Vagina (tissue), 2 donors: ENCODE measurements at regions not wholly inside any gene's neighbourhood (a gene's known extent, or its start where the extent isn't known, plus 50 kb on each side); places are given as distances from the start of the nearest gene placed in this dataset.

ENCODE experiments used
- DNase-seq, 2 donors: peaks; one replicate each; pipeline ENCODE4 v3.0.0-alpha.2; 2017; ENCODE audit errors: extremely low spot score in 2 of 2
- H3K27ac ChIP-seq: fragments of 200-600 bp; sonication (generic); one replicate; pipeline ENCODE4 v1.5.1; 2019
- H3K27me3 ChIP-seq: fragments of 200-600 bp; sonication (generic); one replicate; pipeline ENCODE4 v1.5.1; 2019
- H3K36me3 ChIP-seq, 2 donors: fragments of 200-600 bp; sonication (generic); one replicate each; pipeline ENCODE4 v1.5.1; 2017 to 2019
- H3K4me1 ChIP-seq: fragments of 200-600 bp; sonication (generic); one replicate; pipeline ENCODE4 v1.5.1; 2019
- H3K4me3 ChIP-seq, 2 donors: fragments of 200-600 bp; sonication (generic); 1 replicate in 1 of 2; 2 replicates in 1 of 2; pipeline ENCODE4 v1.5.1; 2016 to 2019
- H3K9me3 ChIP-seq: fragments of 200-600 bp; sonication (generic); one replicate; pipeline ENCODE4 v1.5.1; 2019
- CTCF ChIP-seq, 3 experiments: fragments of 450-650 bp in 2 of 3; fragments of 200-600 bp in 1 of 3; sonication (generic) in 1 of 3; IDR thresholded peaks; one replicate each; pipeline ENCODE4 v1.5.1; 2017 to 2019; ENCODE audit warnings: antibody characterized with exemption in 3 of 3, mild to moderate bottlenecking in 2 of 3, moderate library complexity in 2 of 3
- POLR2A ChIP-seq, 2 donors: fragments of 450-650 bp; IDR thresholded peaks; one replicate each; pipeline ENCODE4 v1.6.1; 2017; ENCODE audit warnings: antibody characterized with exemption in 2 of 2, mild to moderate bottlenecking in 2 of 2, moderate library complexity in 2 of 2
- POLR2AphosphoS5 ChIP-seq, 2 donors: sonication (generic); formaldehyde crosslinking; IDR thresholded peaks; one replicate each; pipeline ENCODE4 v1.9.0; 2017; ENCODE audit warnings: antibody characterized with exemption in 2 of 2, mild to moderate bottlenecking in 2 of 2, low read depth in 1 of 2; ENCODE audit not compliant: insufficient read depth in 1 of 2
- intact Hi-C: fragments of 100-400 bp; cut with DNase I; formaldehyde crosslinking; loops from one replicate; pipeline ENCODE4 v1.15.1; 2023

- H3K9me3 ChIP-seq = no peaks in the 10 kb centered on the region
- intact Hi-C loops = no loop called here
- no peak overlapping the region for H3K27ac ChIP-seq
- no peak overlapping the region for H3K4me3 ChIP-seq
- TF ChIP-seq POLR2AphosphoS5 (IDR thresholded peaks at IDR 0.05; ENCODE audit: insufficient read depth in 1 of 2, low read depth in 1 of 2) (no peak), CTCF (IDR thresholded peaks at IDR 0.05) (no peak), POLR2A (IDR thresholded peaks at IDR 0.05) (no peak)
- no peaks in the 10 kb centered on the region for H3K27me3 ChIP-seq
- no peaks in the 10 kb centered on the region for H3K36me3 ChIP-seq
- no peaks in the 10 kb centered on the region for H3K4me1 ChIP-seq
- DNase-seq = no peak
Measured at GRCh38 chr6:11291582-11291981, 59.1 kb upstream of the NEDD9 start.

GRCh38 chr6:11290027-11290426, 57.6 kb upstream of the NEDD9 start:
- Histone ChIP-seq H3K36me3 (no peaks in the 10 kb centered on the region), H3K4me3 (no peak overlapping the region), H3K4me1 (no peaks in the 10 kb centered on the region), H3K9me3 (no peaks in the 10 kb centered on the region), H3K27me3 (no peaks in the 10 kb centered on the region), H3K27ac (no peak overlapping the region)
- intact Hi-C loops = no loop called here
- no peak for DNase-seq
- TF ChIP-seq CTCF (IDR thresholded peaks at IDR 0.05) (no peak), POLR2A (IDR thresholded peaks at IDR 0.05) (no peak), POLR2AphosphoS5 (IDR thresholded peaks at IDR 0.05; ENCODE audit: insufficient read depth in 1 of 2, low read depth in 1 of 2) (no peak)

- Histone ChIP-seq H3K4me1 (no peaks in the 10 kb centered on the region), H3K27ac (no peak overlapping the region)
- no peak for DNase-seq
Measured at GRCh38 chr6:11288065-11288464, 55.6 kb upstream of the NEDD9 start.

GRCh38 chr6:11284996-11285395, 52.5 kb upstream of the NEDD9 start:
- H3K27me3 ChIP-seq = no peaks in the 10 kb centered on the region
- DNase-seq = no peak
- intact Hi-C loops = no loop called here
- H3K4me1 ChIP-seq = no peaks in the 10 kb centered on the region
- H3K4me3 ChIP-seq = no peak overlapping the region
- H3K27ac ChIP-seq = no peak overlapping the region
- TF ChIP-seq POLR2A (IDR thresholded peaks at IDR 0.05) (no peak), CTCF (IDR thresholded peaks at IDR 0.05) (no peak), POLR2AphosphoS5 (IDR thresholded peaks at IDR 0.05; ENCODE audit: insufficient read depth in 1 of 2, low read depth in 1 of 2) (no peak)
- H3K36me3 ChIP-seq = no peaks in the 10 kb centered on the region
- no peaks in the 10 kb centered on the region for H3K9me3 ChIP-seq

More at GRCh38 chr6:11288065-11288464, 55.6 kb upstream of the NEDD9 start:
- H3K4me3 ChIP-seq = no peak overlapping the region
- H3K27me3 ChIP-seq = no peaks in the 10 kb centered on the region
- no peaks in the 10 kb centered on the region for H3K36me3 ChIP-seq
- no peak for TF ChIP-seq POLR2AphosphoS5 (IDR thresholded peaks at IDR 0.05; ENCODE audit: insufficient read depth in 1 of 2, low read depth in 1 of 2)
- no peaks in the 10 kb centered on the region for H3K9me3 ChIP-seq
- intact Hi-C loops = no loop called here

GRCh38 chr6:11283629-11284028, 51.2 kb upstream of the NEDD9 start:
- H3K4me3 ChIP-seq = no peak overlapping the region
- no peak for TF ChIP-seq POLR2AphosphoS5 (IDR thresholded peaks at IDR 0.05; ENCODE audit: insufficient read depth in 1 of 2, low read depth in 1 of 2)
- no peak for TF ChIP-seq POLR2A (IDR thresholded peaks at IDR 0.05)
- TF ChIP-seq CTCF (IDR thresholded peaks at IDR 0.05) = no peak
- H3K9me3 ChIP-seq = no peaks in the 10 kb centered on the region
- H3K4me1 ChIP-seq = no peaks in the 10 kb centered on the region
- intact Hi-C loops = no loop called here
- DNase-seq = no peak
- no peak overlapping the region for H3K27ac ChIP-seq
- H3K36me3 ChIP-seq = no peaks in the 10 kb centered on the region
- no peaks in the 10 kb centered on the region for H3K27me3 ChIP-seq

GRCh38 chr6:11282875-11283274, 50.4 kb upstream of the NEDD9 start:
- Histone ChIP-seq H3K36me3 (no peaks in the 10 kb centered on the region), H3K27ac (no peak overlapping the region), H3K9me3 (no peaks in the 10 kb centered on the region)

More at GRCh38 chr6:11282875-11283274, 50.4 kb upstream of the NEDD9 start:
- Histone ChIP-seq H3K4me3 (no peak overlapping the region), H3K27me3 (no peaks in the 10 kb centered on the region), H3K4me1 (peaks cover 6% of the 10 kb centered on the region)
- TF ChIP-seq POLR2A (IDR thresholded peaks at IDR 0.05) (no peak), POLR2AphosphoS5 (IDR thresholded peaks at IDR 0.05; ENCODE audit: insufficient read depth in 1 of 2, low read depth in 1 of 2) (no peak), CTCF (IDR thresholded peaks at IDR 0.05) (no peak)
- intact Hi-C loops = no loop called here
- DNase-seq = no peak
